ENCODE measurements at regions not wholly inside any gene's neighbourhood (a gene's known extent, or its start where the extent isn't known, plus 50 kb on each side); places are given as distances from the start of the nearest gene placed in this dataset.

DNA sequence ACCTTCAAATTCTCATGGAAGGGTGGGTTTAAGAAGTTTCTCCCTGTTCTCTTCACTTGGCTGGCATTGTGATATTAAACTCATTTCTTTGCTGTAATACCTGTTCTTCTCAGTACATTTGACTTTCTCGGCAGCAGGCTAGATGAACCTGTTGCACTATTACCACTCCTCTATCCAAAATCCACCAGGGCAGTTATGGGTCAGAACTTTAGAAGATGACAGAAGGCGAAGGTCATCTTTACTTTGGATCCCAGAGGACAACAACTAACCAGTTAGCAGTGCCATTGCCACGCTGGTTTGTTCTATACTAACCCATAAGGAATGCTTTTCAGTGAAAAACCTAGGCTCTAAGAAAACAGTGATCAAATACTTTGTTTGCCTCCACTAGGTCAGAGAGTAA lies 901.0 kb downstream of the TSN start:
- H3K36me3 Mint-ChIP-seq, result no peaks in the 10 kb centered on the region
- H3K4me3 Mint-ChIP-seq, result no peak overlapping the region
- no peaks in the 10 kb centered on the region for H3K9me3 Mint-ChIP-seq
- CTCF ChIA-PET, result no interaction called here
- H3K27me3 Mint-ChIP-seq, result peaks cover 7% of the 10 kb centered on the region
- H3K27ac Mint-ChIP-seq, result no peak overlapping the region
- no peaks in the 10 kb centered on the region for H3K4me1 Mint-ChIP-seq
- no peak for DNase-seq

- Mint-ChIP-seq H3K27me3 (peaks cover 8% of the 10 kb centered on the region), H3K4me1 (no peaks in the 10 kb centered on the region), H3K27ac (no peak overlapping the region), H3K36me3 (no peaks in the 10 kb centered on the region), H3K9me3 (no peaks in the 10 kb centered on the region), H3K4me3 (no peak overlapping the region)
- DNase-seq, result no peak
- CTCF ChIA-PET, result interaction anchor here (0.6 kb wide), 1 partner anchor 95 kb away, joined by 4 read pairs; no protein-coding TSS in a partner anchor
Observed at GRCh38 chr2:122660786-122661634, 905.6 kb downstream of the TSN start.

GRCh38 chr2:122663620-122664019 lies 908.2 kb downstream of the TSN start:
- no peak for DNase-seq
- H3K4me1 Mint-ChIP-seq, result no peaks in the 10 kb centered on the region
- no peaks in the 10 kb centered on the region for H3K9me3 Mint-ChIP-seq
- H3K36me3 Mint-ChIP-seq, result no peaks in the 10 kb centered on the region
- H3K4me3 Mint-ChIP-seq, result no peak overlapping the region
- peaks cover 8% of the 10 kb centered on the region for H3K27me3 Mint-ChIP-seq
- CTCF ChIA-PET, result no interaction called here
- no peak overlapping the region for H3K27ac Mint-ChIP-seq

DNA sequence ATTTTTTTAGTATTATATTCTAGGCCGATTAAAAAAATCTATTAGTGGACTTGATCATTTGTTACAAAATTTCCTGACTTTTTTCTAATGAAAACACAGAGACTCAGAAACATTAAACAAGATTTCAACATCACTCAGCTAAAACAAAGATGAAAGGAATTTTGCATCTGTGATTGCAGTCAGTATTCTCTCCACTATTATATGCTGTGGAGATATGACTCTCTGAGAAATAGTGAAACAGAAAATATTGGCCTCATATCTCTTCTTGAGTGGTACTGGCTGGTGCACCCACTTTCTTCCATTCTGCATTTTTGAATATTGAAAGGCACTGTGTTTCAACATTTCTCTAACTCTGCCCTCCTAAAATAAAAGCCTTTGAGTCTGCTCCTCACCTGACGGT lies 914.2 kb downstream of the TSN start:
- H3K27me3 Mint-ChIP-seq, result no peaks in the 10 kb centered on the region
- H3K4me3 Mint-ChIP-seq, result no peak overlapping the region
- H3K4me1 Mint-ChIP-seq, result no peaks in the 10 kb centered on the region
- CTCF ChIA-PET, result no interaction called here
- DNase-seq, result no peak
- H3K27ac Mint-ChIP-seq, result no peak overlapping the region
- H3K36me3 Mint-ChIP-seq, result no peaks in the 10 kb centered on the region
- no peaks in the 10 kb centered on the region for H3K9me3 Mint-ChIP-seq

DNA sequence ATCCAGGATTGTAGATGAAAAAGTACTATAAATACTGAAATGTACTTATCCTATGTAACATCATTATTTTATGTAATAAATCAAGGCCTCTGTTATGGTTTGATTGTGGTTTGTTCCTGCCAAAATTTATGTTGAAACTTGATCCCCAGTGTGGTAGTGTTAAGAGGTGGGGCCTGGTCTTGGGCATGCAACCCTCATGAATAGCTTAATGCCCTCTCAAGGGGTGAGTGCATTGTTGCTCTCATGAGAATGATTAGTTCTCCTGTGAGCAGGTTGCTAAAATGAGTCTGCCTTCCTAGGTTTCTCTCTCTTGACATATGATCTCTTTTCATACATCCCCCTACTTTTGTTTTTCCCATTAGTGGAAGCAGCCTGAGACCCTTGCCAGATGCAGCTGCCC lies 915.4 kb downstream of the TSN start:
- DNase-seq, result no peak
- Mint-ChIP-seq H3K27me3 (no peaks in the 10 kb centered on the region), H3K27ac (no peak overlapping the region), H3K4me3 (no peak overlapping the region), H3K9me3 (no peaks in the 10 kb centered on the region), H3K4me1 (no peaks in the 10 kb centered on the region), H3K36me3 (no peaks in the 10 kb centered on the region)
- CTCF ChIA-PET, result no interaction called here

- H3K27ac Mint-ChIP-seq, result no peak overlapping the region
- H3K4me3 Mint-ChIP-seq, result no peak overlapping the region
- peaks cover 3% of the 10 kb centered on the region for H3K9me3 Mint-ChIP-seq
- H3K27me3 Mint-ChIP-seq, result no peaks in the 10 kb centered on the region
- CTCF ChIA-PET, result no interaction called here
- no peak for DNase-seq
- H3K36me3 Mint-ChIP-seq, result no peaks in the 10 kb centered on the region
- H3K4me1 Mint-ChIP-seq, result no peaks in the 10 kb centered on the region
Observed at GRCh38 chr2:122680662-122681061, 925.2 kb downstream of the TSN start.

- H3K9me3 Mint-ChIP-seq, result peaks cover 3% of the 10 kb centered on the region
- H3K4me1 Mint-ChIP-seq, result no peaks in the 10 kb centered on the region
- H3K4me3 Mint-ChIP-seq, result no peak overlapping the region
- H3K27ac Mint-ChIP-seq, result no peak overlapping the region
- CTCF ChIA-PET, result no interaction called here
- no peak for DNase-seq
- H3K27me3 Mint-ChIP-seq, result no peaks in the 10 kb centered on the region
- H3K36me3 Mint-ChIP-seq, result no peaks in the 10 kb centered on the region
Observed at GRCh38 chr2:122681626-122682025, 926.2 kb downstream of the TSN start.

- Mint-ChIP-seq H3K36me3 (no peaks in the 10 kb centered on the region), H3K4me3 (no peak overlapping the region), H3K4me1 (no peaks in the 10 kb centered on the region), H3K27me3 (no peaks in the 10 kb centered on the region), H3K27ac (no peak overlapping the region), H3K9me3 (peaks cover 3% of the 10 kb centered on the region)
- no peak for DNase-seq
- CTCF ChIA-PET, result no interaction called here
Observed at GRCh38 chr2:122682356-122682755, 926.9 kb downstream of the TSN start.

DNA sequence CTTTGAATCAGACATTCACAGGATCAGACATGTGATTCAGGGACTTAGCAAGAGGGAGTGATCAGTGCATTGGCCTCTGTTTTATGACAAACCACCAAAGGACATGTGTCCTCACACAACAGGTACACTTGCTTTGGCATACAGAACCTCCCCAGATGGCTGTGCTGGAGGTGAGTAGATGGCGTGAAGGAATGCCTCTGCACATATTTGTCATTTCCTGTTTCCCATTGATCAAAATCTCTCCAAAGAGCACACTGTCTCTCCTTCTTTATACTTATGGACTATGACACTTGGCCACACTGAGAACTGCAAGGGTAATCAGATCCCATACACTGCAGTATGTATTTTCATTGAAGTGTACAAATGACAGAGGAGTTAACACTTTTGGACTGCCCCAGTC lies 927.6 kb downstream of the TSN start:
- H3K9me3 Mint-ChIP-seq, result peaks cover 3% of the 10 kb centered on the region
- no peaks in the 10 kb centered on the region for H3K36me3 Mint-ChIP-seq
- no peaks in the 10 kb centered on the region for H3K27me3 Mint-ChIP-seq
- DNase-seq, result no peak
- H3K4me1 Mint-ChIP-seq, result no peaks in the 10 kb centered on the region
- CTCF ChIA-PET, result no interaction called here
- no peak overlapping the region for H3K27ac Mint-ChIP-seq
- H3K4me3 Mint-ChIP-seq, result no peak overlapping the region

DNA sequence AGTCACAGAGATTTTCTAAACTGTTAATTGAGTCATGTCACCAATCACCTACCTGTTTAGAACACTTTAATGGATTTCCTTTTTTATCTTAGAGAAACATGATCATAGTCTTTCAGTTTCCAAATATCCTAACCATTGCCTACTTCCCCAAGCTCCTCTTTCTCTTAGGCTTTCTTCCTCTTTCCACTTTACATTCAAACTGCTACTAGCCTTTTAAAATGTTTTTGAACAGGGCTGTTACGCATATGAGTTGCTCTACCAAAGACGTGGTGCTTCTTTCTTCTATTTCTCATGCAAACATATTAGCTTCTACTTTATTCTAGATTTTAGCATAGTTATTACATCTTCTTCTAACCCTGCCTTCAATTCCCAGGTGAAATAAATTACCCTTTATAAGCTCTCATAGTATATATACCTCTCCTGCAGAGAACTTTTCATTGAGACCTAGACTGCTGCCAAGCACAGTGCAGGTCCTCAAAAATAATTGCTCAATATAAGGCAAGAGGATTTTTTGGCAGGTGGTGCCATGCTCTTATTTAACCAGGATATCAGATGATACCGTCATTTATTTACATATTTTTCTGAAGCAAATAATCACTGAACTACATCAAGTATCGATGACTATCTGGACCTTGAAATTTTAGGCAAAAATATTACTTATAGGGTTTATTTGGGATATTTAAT lies 937.1 kb downstream of the TSN start:
- CTCF ChIA-PET, result no interaction called here
- no peaks in the 10 kb centered on the region for H3K36me3 Mint-ChIP-seq
- H3K9me3 Mint-ChIP-seq, result peaks cover 14% of the 10 kb centered on the region
- no peak for DNase-seq
- H3K27me3 Mint-ChIP-seq, result no peaks in the 10 kb centered on the region
- no peaks in the 10 kb centered on the region for H3K4me1 Mint-ChIP-seq
- H3K27ac Mint-ChIP-seq, result no peak overlapping the region
- H3K4me3 Mint-ChIP-seq, result no peak overlapping the region

GRCh38 chr2:122697415-122697814 lies 942.0 kb downstream of the TSN start:
- H3K4me3 Mint-ChIP-seq, result no peak overlapping the region
- H3K27me3 Mint-ChIP-seq, result no peaks in the 10 kb centered on the region
- no peaks in the 10 kb centered on the region for H3K36me3 Mint-ChIP-seq
- CTCF ChIA-PET, result no interaction called here
- H3K9me3 Mint-ChIP-seq, result peaks cover 13% of the 10 kb centered on the region
- no peak overlapping the region for H3K27ac Mint-ChIP-seq
- no peak for DNase-seq
- H3K4me1 Mint-ChIP-seq, result no peaks in the 10 kb centered on the region

DNA sequence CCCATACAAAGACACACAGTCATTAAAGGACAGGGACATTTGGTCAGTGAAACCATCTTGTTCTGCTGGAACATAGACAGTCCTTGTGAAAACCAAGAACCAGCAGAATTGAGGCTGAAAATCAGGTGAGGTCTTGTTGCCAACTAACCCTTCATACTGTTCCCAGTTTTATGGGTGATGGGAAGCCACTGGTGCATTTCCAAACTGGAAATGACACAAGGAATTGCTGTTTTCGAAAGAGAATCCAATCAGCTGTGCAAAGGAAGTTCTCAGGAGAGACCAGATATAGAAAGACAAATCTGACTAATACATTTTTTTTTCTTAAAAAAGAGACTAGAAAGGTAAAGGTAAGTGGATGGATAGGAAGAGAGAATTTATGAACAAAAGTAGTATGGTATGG lies 948.2 kb downstream of the TSN start:
- Mint-ChIP-seq H3K27ac (no peak overlapping the region), H3K9me3 (no peaks in the 10 kb centered on the region), H3K36me3 (no peaks in the 10 kb centered on the region), H3K27me3 (no peaks in the 10 kb centered on the region), H3K4me3 (no peak overlapping the region), H3K4me1 (no peaks in the 10 kb centered on the region)
- DNase-seq, result no peak
- CTCF ChIA-PET, result no interaction called here

DNA sequence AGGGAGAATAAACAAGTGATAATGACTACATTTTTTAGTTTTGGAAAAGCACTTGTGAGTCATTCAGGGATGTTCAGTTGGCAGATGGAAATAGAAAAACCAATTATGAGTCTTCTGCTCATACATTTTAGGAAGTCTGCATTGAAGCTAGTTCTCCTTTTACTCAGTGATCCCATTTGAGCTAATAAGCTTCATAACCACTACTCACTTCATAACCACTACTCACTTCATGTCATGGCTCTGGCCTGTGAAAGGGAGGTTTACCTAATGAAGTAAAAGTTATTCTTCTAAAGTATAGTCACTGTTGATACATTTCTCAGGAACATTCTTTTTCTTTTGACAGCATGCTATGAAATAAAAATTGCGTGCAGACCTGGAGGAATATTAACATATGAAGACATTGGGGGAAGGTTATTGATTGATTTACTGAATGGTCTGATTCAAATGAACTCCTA lies 948.7 kb downstream of the TSN start:
- no peak overlapping the region for H3K27ac Mint-ChIP-seq
- no peak overlapping the region for H3K4me3 Mint-ChIP-seq
- H3K36me3 Mint-ChIP-seq, result no peaks in the 10 kb centered on the region
- H3K27me3 Mint-ChIP-seq, result no peaks in the 10 kb centered on the region
- H3K9me3 Mint-ChIP-seq, result no peaks in the 10 kb centered on the region
- CTCF ChIA-PET, result no interaction called here
- H3K4me1 Mint-ChIP-seq, result no peaks in the 10 kb centered on the region
- no peak for DNase-seq

- CTCF ChIA-PET, result no interaction called here
- no peaks in the 10 kb centered on the region for H3K36me3 Mint-ChIP-seq
- no peaks in the 10 kb centered on the region for H3K27me3 Mint-ChIP-seq
- DNase-seq, result no peak
- peaks cover 5% of the 10 kb centered on the region for H3K9me3 Mint-ChIP-seq
- H3K4me1 Mint-ChIP-seq, result no peaks in the 10 kb centered on the region
- no peak overlapping the region for H3K4me3 Mint-ChIP-seq
- no peak overlapping the region for H3K27ac Mint-ChIP-seq
Observed at GRCh38 chr2:122705746-122706145, 950.3 kb downstream of the TSN start.

- Mint-ChIP-seq H3K9me3 (peaks cover 6% of the 10 kb centered on the region), H3K36me3 (no peaks in the 10 kb centered on the region), H3K4me1 (no peaks in the 10 kb centered on the region), H3K27ac (no peak overlapping the region), H3K4me3 (no peak overlapping the region), H3K27me3 (no peaks in the 10 kb centered on the region)
- CTCF ChIA-PET, result no interaction called here
- no peak for DNase-seq
Observed at GRCh38 chr2:122706757-122707223, 951.3 kb downstream of the TSN start.

Data from activated naive CD4-positive, alpha-beta T cell treated with anti-CD3 and anti-CD28 coated beads, Interleukin-2, amount 10 ng/mL, durations not matched to agents 7 days and 5 days (primary cell).